ENCODE measurements at regions not wholly inside any gene's neighbourhood (a gene's known extent, or its start where the extent isn't known, plus 50 kb on each side); places are given as distances from the start of the nearest gene placed in this dataset.

GRCh38 chr2:766255-766654 lies 89.0 kb upstream of the TMEM18 start:
- no peak overlapping the region for H3K9ac ChIP-seq
- H3K27ac ChIP-seq: no peak overlapping the region
- H3K36me3 ChIP-seq (ENCODE audit: insufficient read depth): no peaks in the 10 kb centered on the region

GRCh38 chr2:765369-765768 lies 88.2 kb upstream of the TMEM18 start:
- no peaks in the 10 kb centered on the region for H4K20me1 ChIP-seq (ENCODE audit: insufficient read depth)
- H3K36me3 ChIP-seq (ENCODE audit: insufficient read depth): no peaks in the 10 kb centered on the region
- H2AFZ ChIP-seq (ENCODE audit: low read depth): no peak overlapping the region
- H3K4me3 ChIP-seq (IDR thresholded peaks at IDR 0.05; ENCODE audit: insufficient read depth, low read depth, low read length): no peak overlapping the region
- no peak overlapping the region for H3K27ac ChIP-seq
- no peaks in the 10 kb centered on the region for H3K27me3 ChIP-seq (ENCODE audit: insufficient read depth, low read depth)
- H3K4me2 ChIP-seq: no peak overlapping the region
- no peaks in the 10 kb centered on the region for H3K79me2 ChIP-seq (ENCODE audit: insufficient read depth, low read depth)
- H3K9ac ChIP-seq: no peak overlapping the region
- no peaks in the 10 kb centered on the region for H3K4me1 ChIP-seq (ENCODE audit: low read depth, poor library complexity, severe bottlenecking)
- TF ChIP-seq CTCF (conservative IDR thresholded peaks at IDR 0.05; ENCODE audit: low read depth, low read length): no peak

More at GRCh38 chr2:766255-766654, 89.0 kb upstream of the TMEM18 start:
- no peaks in the 10 kb centered on the region for H4K20me1 ChIP-seq (ENCODE audit: insufficient read depth)
- no peak for TF ChIP-seq CTCF (conservative IDR thresholded peaks at IDR 0.05; ENCODE audit: low read depth, low read length)
- no peak overlapping the region for H2AFZ ChIP-seq (ENCODE audit: low read depth)
- no peak overlapping the region for H3K4me2 ChIP-seq
- H3K4me1 ChIP-seq (ENCODE audit: low read depth, poor library complexity, severe bottlenecking): no peaks in the 10 kb centered on the region
- H3K4me3 ChIP-seq (IDR thresholded peaks at IDR 0.05; ENCODE audit: insufficient read depth, low read depth, low read length): no peak overlapping the region
- no peaks in the 10 kb centered on the region for H3K27me3 ChIP-seq (ENCODE audit: insufficient read depth, low read depth)
- H3K79me2 ChIP-seq (ENCODE audit: insufficient read depth, low read depth): no peaks in the 10 kb centered on the region

GRCh38 chr2:763766-764525 lies 86.7 kb upstream of the TMEM18 start:
- no peak overlapping the region for H3K4me3 ChIP-seq (IDR thresholded peaks at IDR 0.05; ENCODE audit: insufficient read depth, low read depth, low read length)
- H3K27me3 ChIP-seq (ENCODE audit: insufficient read depth, low read depth): no peaks in the 10 kb centered on the region
- no peaks in the 10 kb centered on the region for H3K4me1 ChIP-seq (ENCODE audit: low read depth, poor library complexity, severe bottlenecking)
- H3K36me3 ChIP-seq (ENCODE audit: insufficient read depth): no peaks in the 10 kb centered on the region
- H3K4me2 ChIP-seq: no peak overlapping the region
- H4K20me1 ChIP-seq (ENCODE audit: insufficient read depth): no peaks in the 10 kb centered on the region
- no peaks in the 10 kb centered on the region for H3K79me2 ChIP-seq (ENCODE audit: insufficient read depth, low read depth)
- H2AFZ ChIP-seq (ENCODE audit: low read depth): no peak overlapping the region
- H3K9ac ChIP-seq: no peak overlapping the region
- no peak overlapping the region for H3K27ac ChIP-seq
- TF ChIP-seq CTCF (conservative IDR thresholded peaks at IDR 0.05; ENCODE audit: low read depth, low read length): no peak

GRCh38 chr2:762646-763045 lies 85.4 kb upstream of the TMEM18 start:
- Histone ChIP-seq H3K27ac (no peak overlapping the region), H3K79me2 (ENCODE audit: insufficient read depth, low read depth) (no peaks in the 10 kb centered on the region), H3K9ac (no peak overlapping the region), H3K4me3 (IDR thresholded peaks at IDR 0.05; ENCODE audit: insufficient read depth, low read depth, low read length) (no peak overlapping the region), H3K4me2 (no peak overlapping the region), H4K20me1 (ENCODE audit: insufficient read depth) (no peaks in the 10 kb centered on the region), H3K4me1 (ENCODE audit: low read depth, poor library complexity, severe bottlenecking) (no peaks in the 10 kb centered on the region), H2AFZ (ENCODE audit: low read depth) (no peak overlapping the region), H3K27me3 (ENCODE audit: insufficient read depth, low read depth) (no peaks in the 10 kb centered on the region), H3K36me3 (ENCODE audit: insufficient read depth) (no peaks in the 10 kb centered on the region)
- no peak for TF ChIP-seq CTCF (conservative IDR thresholded peaks at IDR 0.05; ENCODE audit: low read depth, low read length)
